ENCODE measurements at regions not wholly inside any gene's neighbourhood (a gene's known extent, or its start where the extent isn't known, plus 50 kb on each side); places are given as distances from the start of the nearest gene placed in this dataset.

DNA sequence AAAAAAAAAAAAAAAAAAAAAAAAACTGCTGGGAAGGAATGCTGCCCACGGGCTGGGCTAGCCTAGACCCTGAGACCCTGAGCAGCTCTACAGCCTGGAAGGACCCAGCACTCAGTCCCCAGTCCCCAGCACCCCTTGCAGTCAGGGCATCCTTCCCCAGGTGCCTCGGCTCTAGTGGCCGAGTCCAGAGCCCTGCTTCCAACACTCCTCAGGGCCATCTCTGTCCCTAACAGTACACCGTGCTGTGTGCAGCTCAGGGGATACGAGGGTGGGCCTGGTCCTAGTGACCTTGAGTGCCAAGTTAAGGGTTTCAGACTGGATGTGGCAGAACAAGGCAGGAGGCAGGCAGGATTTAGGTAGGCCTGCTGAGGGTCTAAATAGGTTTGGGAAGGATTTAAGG is 50.2 kb upstream of the LRP8 start:
- DNase-seq, result no peak

DNA sequence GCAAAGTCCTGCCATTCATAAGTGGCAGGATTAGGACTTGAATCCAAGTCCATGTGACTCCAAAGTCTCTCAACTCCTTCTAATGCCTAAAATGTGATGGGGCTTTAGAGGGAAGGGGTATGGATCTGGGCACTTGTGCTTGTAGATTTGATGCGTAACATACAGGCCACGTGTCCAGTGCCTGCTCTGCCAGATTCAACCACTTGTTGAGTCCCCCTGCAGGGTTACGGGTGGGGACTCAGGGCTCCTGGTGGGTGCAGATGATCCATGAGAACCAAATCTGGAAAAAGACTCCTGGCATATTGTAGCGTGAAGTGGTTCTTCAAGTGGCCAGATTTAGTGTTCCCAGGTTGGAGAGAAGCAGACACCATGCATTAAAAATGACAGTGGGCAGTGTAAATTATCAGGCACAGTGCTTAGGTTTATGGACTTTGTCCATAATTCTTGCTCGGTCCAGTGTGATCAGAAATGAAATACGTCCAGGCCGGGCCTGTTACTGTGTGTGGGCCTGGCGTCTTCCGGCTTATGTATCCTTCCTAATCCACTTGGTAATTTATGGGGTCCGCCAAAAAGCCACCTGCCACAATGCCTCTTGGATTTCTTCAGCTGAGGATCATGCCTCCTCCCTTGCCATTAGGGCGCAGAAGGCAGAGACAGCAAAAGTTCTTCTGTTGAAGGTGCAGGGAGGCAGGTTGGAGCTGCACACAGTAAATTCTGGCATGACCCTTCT is 51.2 kb upstream of the LRP8 start:
- DNase-seq, result no peak

DNA sequence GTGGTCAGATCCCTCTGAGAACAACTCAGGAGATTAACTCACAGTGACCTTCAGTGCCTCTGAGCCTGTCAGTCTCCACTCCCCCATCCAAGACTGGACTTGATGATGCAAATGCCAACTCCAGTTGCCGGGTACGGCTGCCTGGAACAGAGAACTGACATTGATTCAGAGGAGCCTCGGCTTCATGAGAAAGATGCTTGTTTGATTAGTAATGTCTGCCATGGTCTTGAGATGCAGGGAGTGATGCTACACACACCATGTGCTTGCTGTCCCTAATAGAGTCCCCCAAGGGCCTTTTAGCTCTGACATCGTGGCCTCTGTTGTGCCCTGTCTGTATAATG is 51.8 kb upstream of the LRP8 start:
- DNase-seq, result no peak

GRCh38 chr1:53380296-53380695 is 52.4 kb upstream of the LRP8 start:
- no peak for DNase-seq

DNA sequence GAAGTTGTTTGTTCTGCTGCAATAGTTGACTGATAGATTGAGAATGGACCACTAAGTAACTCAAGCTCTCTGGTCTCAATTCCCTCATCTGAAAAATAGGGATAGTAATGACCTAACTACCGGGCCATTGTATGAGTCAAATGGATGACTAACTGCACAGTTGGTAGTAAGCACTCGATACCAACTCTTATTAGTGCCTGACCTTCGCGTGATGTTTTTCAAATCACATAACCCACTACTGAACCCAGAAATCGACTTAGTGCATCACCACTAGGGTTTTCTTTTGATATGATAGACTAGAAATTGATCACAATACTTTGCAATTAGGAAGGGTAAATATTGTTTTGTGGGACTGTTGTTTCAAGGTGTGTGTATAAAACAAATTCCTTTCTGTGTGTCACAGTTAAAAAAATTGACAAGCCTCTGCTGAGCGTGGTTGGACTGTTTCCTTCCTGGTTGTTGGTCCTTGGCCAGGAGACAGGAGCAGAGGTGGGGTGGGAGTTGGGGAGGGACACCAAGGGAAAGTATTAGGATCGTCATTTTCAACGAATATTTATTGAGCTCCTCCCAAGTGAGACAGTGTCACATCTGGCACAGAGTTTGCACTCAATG is 54.0 kb upstream of the LRP8 start:
- no peak for DNase-seq

DNA sequence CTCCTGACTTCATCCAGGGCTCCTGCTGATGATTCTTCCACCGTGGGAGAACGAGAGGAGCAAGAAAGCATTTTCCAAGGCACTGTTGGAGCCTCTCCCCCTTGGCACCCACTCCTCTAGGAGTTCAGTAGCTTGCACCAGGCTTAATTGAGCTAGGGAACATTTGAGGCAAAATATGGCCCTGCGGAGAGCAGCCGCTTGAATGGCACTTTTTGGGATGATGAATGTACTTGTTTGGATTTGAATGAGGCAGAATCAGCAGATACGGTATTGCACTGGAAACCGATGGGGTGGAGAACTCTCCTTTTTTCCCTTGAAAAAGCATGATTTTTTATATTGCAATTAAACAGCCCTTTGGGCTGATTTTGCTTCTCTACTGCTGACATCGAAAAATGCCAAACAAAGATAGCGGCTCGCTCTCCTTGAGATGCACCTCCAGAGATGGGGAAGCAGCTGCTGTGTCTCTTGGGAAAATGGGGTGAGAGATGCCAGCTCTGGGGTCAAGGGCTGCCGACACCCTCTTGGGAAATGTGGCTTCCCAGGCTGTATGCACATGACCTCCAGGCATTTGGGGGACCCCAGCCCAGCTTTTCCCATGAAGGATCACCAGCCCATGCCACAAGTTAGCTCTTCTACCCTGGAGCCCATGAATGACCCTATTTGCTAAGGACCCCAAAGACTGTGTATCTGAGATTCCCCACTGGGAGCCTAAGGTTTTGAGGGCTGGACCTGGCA is 55.4 kb upstream of the LRP8 start:
- DNase-seq, result no peak

DNA sequence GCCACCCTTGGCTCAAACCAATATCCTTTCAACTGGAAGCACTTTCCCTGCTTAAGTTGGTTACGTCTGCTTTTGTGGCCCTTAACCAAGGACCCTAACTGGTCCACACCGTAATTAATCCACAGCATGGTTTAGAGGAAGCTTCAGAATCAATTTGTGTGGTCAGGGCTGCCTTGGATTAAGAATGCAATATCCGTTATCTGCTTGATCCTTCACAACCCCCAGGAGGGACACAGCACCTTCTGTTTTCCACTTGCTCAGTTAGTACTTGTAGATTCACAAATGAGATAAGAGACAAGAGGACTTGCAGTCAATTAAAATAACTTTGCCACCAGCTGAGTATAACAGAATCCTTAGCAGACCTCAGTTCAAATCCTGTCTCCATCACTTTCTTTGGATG is 56.9 kb upstream of the LRP8 start:
- no peak for DNase-seq

DNA sequence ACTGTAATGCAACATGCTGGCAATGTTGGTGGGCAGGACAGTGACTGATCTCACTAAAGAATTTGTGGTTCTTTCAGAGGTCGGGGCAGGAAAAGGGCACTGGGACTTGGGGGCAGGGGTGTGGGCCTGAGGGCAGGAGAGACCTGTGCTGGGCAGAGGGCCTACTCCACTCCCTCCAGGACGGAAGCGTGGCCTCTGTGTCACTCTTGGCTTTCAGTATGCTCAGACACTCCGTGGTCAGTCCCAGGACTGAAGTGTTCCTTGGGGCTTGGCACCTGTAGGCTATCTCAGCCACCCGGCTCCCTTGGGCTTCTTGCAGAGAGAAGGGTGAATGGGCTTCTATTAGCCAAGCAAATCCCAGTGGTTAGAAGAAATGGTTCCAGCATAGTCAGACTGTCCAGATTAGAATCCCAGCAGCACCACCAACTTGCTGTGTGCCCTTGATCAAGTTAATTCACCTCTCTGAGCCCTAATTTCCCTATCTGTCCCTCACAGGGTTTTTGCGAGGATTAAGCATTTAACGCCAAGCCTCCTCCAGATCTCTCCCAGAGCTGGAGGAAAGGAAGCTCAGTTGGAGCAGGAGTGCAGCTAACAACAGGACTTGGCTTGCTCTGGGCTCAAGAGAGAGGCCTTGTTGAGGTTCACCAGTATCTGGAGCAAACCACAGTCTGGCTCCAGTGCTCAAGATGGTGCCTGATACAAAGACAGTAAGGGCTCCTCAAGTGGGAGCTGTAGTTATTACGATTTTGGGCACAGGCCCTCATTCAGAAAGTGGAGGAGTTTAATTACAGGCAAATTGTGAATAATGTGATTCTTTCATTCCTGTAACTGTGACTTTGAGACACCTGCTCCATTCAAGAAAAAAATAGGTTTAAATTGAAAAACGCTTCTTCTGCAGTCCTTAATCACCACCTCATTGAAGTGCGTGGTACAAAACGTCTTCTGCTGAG is 57.7 kb upstream of the LRP8 start:
- no peak for DNase-seq

DNA sequence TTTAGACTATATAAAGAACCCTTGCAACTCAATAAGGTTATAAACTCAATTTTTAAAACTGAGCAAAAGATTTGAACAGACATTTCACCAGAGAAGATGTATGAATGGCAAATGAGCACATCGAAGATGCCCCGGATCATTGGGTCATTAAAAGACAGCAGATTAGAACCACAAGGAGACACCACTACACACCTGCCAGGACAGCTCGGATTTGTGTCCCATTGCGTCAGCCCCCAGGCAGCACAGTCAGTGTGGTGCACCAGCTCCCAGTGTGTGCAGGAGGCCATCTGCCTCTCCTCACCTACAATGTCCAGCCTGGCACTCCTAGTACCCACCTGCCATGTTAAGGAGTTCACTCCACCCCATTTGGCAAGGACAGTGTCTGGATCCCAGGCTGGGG is 61.1 kb upstream of the LRP8 start:
- no peak for DNase-seq

DNA sequence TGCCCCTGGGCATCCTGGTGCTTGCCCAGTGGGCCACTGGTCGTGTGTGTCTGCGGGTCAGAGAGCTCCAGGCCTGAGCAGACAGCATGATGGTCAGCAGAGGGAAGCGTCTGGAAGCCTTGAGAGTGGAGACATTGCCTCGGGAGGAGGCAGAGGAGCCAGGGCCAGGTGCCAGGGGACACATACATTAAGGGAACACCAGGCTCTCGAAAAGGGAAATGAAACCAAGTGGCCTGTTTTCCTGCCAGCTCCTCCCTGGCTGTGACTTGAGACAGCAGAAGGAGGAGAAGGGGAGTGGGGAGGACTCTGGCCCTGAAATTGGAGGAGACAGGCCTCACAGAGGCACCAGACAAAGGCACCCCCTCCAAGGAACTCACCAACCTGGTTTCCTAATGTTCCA is 62.4 kb upstream of the LRP8 start:
- DNase-seq, result no peak

- no peak for DNase-seq
These were observed 62.9 kb upstream of the LRP8 start for GRCh38 chr1:53390736-53391135.

- DNase-seq, result no peak
These were observed 63.4 kb upstream of the LRP8 start for GRCh38 chr1:53391296-53391695.

DNA sequence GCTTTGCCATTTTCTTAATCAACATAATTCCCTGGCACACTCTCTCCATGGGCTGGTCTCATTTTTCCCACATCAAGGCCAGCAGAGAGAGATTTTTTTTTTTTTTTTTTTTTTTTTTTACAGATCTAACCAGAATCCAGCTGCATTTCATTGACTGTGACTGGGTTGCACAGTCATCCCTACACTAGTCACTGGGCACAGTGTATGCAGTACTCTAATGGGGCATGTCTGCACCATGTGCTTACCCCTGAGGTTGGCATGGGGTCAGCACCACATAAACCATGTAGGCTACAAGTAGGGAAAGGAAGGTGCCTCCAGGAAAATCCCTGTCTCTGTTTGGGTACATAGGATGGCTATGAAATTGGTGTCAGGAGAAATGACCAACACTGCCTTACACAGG is 64.1 kb upstream of the LRP8 start:
- no peak for DNase-seq

DNA sequence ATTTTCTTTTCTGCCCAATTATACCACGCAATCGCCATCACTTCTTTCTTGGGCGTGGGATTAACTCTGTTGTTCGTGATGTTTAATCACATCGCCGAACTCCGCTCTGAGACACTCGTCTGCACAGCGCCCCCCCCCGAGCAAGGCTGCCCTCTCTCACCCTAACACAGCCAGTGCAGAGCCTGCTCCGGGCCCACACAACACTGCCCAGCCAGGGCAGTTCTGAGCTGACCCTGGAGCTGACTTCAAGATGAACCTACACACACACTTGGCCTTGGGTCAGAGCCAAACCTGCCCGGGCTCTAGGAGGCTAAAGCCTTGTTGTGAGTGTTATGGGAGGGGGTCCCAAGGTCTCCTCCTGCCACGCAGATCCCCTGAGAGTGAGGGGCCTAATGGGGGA is 64.6 kb upstream of the LRP8 start:
- DNase-seq, result no peak

DNA sequence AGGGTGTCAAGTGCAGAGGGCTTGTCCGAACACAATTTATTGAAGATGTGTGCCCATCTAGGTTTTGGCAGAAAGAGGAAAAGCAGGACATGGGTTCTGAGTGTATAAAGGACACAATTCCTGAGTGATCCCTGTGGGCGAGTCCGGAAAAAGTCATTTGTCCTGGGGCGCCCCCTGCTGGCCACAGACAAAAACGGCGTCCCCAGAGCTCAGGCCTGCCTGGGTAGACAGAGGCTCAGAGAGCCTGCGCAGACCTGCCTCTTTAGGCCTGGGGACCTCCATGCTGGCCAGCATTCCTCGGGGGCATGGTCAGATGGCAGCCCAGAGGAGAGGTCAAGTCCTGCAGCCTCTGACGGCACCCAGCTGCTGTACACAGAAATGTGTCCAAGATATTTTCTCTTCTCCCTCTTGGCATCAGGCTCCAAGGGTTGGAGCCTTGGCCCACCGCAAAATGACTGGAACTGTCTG is 65.5 kb upstream of the LRP8 start:
- peak; percentile 64 for DNase-seq

GRCh38 chr1:53394306-53394705 is 64.9 kb upstream of the DMRTB1 start:
- DNase-seq, result no peak

- DNase-seq, result peak; percentile 54
These were observed 63.5 kb upstream of the DMRTB1 start for GRCh38 chr1:53395671-53396215.

GRCh38 chr1:53396573-53397268 is 62.5 kb upstream of the DMRTB1 start:
- no peak for DNase-seq

GRCh38 chr1:53398091-53398490 is 61.1 kb upstream of the DMRTB1 start:
- DNase-seq, result no peak

DNA sequence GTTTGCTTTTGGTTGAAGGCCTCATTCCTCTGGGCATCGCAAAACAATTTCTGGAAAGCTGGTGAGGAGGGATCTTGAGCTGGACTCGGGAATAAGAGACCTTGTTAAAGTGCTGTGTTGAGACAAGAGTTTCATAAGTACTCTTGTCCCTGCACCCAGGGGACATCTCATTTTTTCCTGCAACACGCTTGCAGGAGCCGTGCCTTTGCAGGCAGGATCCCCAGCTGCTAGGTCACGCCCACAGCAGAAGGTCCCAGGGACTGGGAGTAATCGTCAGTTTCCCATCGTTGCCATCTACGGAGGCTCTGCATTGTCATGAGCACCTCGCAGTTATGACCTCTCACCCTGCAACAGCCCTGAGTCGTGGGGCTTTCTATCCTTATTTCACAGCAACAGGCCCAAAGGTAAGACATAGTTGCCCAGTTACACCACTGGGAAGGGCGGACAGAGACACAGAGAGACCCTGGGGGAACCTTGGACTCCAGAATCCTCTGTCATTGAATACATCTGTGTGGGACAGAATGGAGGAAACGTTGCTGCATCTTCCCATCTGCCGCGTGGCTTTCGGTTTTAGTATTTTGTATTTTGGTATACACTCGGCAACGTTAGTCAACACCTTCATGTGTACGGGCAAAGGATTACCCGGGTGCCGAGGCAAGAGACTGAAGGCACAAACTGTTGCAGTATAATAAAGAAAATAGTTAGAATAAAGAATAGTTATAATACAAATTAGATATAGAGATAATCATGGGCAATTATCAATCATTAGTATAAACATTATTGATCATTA is 60.4 kb upstream of the DMRTB1 start:
- no peak for DNase-seq

Data from NCI-H146 (cell line).